Tibial nerve (tissue), 3 donors: ENCODE measurements at regions not wholly inside any gene's neighbourhood (a gene's known extent, or its start where the extent isn't known, plus 50 kb on each side); places are given as distances from the start of the nearest gene placed in this dataset.

Experiments used
- CTCF ChIP-seq, 5 experiments: fragments of 200-600 bp in 3 of 5; fragments of 450-650 bp in 2 of 5; sonication (generic) in 3 of 5; IDR thresholded peaks; one replicate each; pipeline ENCODE4 v1.5.1; 2016 to 2019; ENCODE audit warnings: antibody characterized with exemption in 5 of 5, mild to moderate bottlenecking in 3 of 5, moderate library complexity in 2 of 5
- POLR2A ChIP-seq, 2 donors: fragments of 450-650 bp; IDR thresholded peaks; one replicate each; pipeline ENCODE4 v1.6.1; 2017; ENCODE audit warnings: antibody characterized with exemption in 2 of 2, mild to moderate bottlenecking in 2 of 2, moderate library complexity in 2 of 2

- TF ChIP-seq CTCF (IDR thresholded peaks at IDR 0.05), result no peak
- TF ChIP-seq POLR2A (IDR thresholded peaks at IDR 0.05), result no peak
Observed at GRCh38 chr19:31974941-31975340, 370.5 kb upstream of the ZNF507 start.
